H1 (cell line): ENCODE measurements at regions not wholly inside any gene's neighbourhood (a gene's known extent, or its start where the extent isn't known, plus 50 kb on each side); places are given as distances from the start of the nearest gene placed in this dataset.

Source experiments
- ASH2L ChIP-seq: fragments of 200-600, 300-600 bp; sonication (generic); IDR thresholded peaks from one replicate; pipeline ENCODE4 v1.7.1; 2017; ENCODE audit warnings: low read length
- BRCA1 ChIP-seq: IDR thresholded peaks from 2 replicates; pipeline ENCODE4 v1.6.1; 2012; ENCODE audit warnings: low read depth, low read length, improper control_type of control experiment
- CHD1 ChIP-seq: IDR thresholded peaks from 2 replicates; pipeline ENCODE4 v1.6.1; 2012; ENCODE audit warnings: low read depth, low read length, improper control_type of control experiment
- EP300 ChIP-seq, 2 experiments: IDR thresholded peaks; 1 replicate in 1 of 2; 2 replicates in 1 of 2; pipeline ENCODE4 v1.6.1; 2011 to 2012; ENCODE audit warnings: low read depth in 2 of 2, low read length in 2 of 2, mild to moderate bottlenecking in 2 of 2, borderline replicate concordance in 1 of 2, inconsistent platforms in 1 of 2, moderate library complexity in 1 of 2
- HDAC6 ChIP-seq: IDR thresholded peaks from one replicate; pipeline ENCODE4 v1.7.1; 2012; ENCODE audit warnings: low read depth, mild to moderate bottlenecking, inconsistent platforms, low read length, moderate library complexity
- MAX ChIP-seq: IDR thresholded peaks from 2 replicates; pipeline ENCODE4 v1.6.1; 2012; ENCODE audit warnings: inconsistent platforms
- POU5F1 ChIP-seq: IDR thresholded peaks from 2 replicates; pipeline ENCODE4 v1.6.1; 2011; ENCODE audit warnings: low read depth, mild to moderate bottlenecking, low read length, moderate library complexity
- RFX5 ChIP-seq: IDR thresholded peaks from 2 replicates; pipeline ENCODE4 v1.6.1; 2011; ENCODE audit warnings: low read depth, low read length, improper control_type of control experiment, borderline replicate concordance
- SIX5 ChIP-seq: IDR thresholded peaks from 2 replicates; pipeline ENCODE4 v1.6.1; 2011; ENCODE audit warnings: mild to moderate bottlenecking, low read depth, low read length
- USF2 ChIP-seq: IDR thresholded peaks from 2 replicates; pipeline ENCODE4 v1.6.1; 2011; ENCODE audit warnings: low read length, improper control_type of control experiment

GRCh38 chr22:48084041-48084728, 1321.7 kb downstream of the TBC1D22A start (continued):
- TF ChIP-seq POU5F1: no peak
- TF ChIP-seq RFX5: no peak
- TF ChIP-seq MAX: no peak
- TF ChIP-seq ASH2L: no peak
- no peak for TF ChIP-seq SIX5
- TF ChIP-seq USF2: no peak
- TF ChIP-seq HDAC6: no peak
- no peak for TF ChIP-seq BRCA1
- TF ChIP-seq CHD1: no peak
- no peak for TF ChIP-seq EP300 (IDR thresholded peaks at IDR 0.05; ENCODE audit: borderline replicate concordance in 1 of 2, low read depth in 2 of 2, low read length in 2 of 2)
